H9 (cell line): ENCODE measurements at regions not wholly inside any gene's neighbourhood (a gene's known extent, or its start where the extent isn't known, plus 50 kb on each side); places are given as distances from the start of the nearest gene placed in this dataset.

Source experiments
- DNase-seq: peaks from one replicate; pipeline ENCODE4 v3.0.0-alpha.2; 2017
- H2AFZ ChIP-seq: one replicate; pipeline ENCODE4 v1.6.1; 2013; ENCODE audit warnings: mild to moderate bottlenecking, low read length, control low read depth, moderate library complexity
- H2AK5ac ChIP-seq: 2 replicates; pipeline ENCODE4 v1.6.1; 2013; ENCODE audit warnings: low read length, control low read depth, mixed read lengths; ENCODE audit not compliant: insufficient read length
- H2BK120ac ChIP-seq: one replicate; pipeline ENCODE4 v1.6.1; 2013; ENCODE audit warnings: low read depth, mild to moderate bottlenecking, low read length, control low read depth, inconsistent platforms; ENCODE audit not compliant: poor library complexity, severe bottlenecking
- H2BK12ac ChIP-seq: 2 replicates; pipeline ENCODE4 v1.6.1; 2013; ENCODE audit warnings: low read length, control low read depth, mixed read lengths, low read depth; ENCODE audit not compliant: insufficient read length
- H2BK15ac ChIP-seq: 2 replicates; pipeline ENCODE4 v1.6.1; 2013; ENCODE audit warnings: low read depth, low read length, control low read depth
- H2BK20ac ChIP-seq: one replicate; pipeline ENCODE4 v1.6.1; 2013; ENCODE audit warnings: low read depth, mild to moderate bottlenecking, low read length, control low read depth, inconsistent platforms; ENCODE audit not compliant: poor library complexity, severe bottlenecking
- H2BK5ac ChIP-seq: 2 replicates; pipeline ENCODE4 v1.6.1; 2013; ENCODE audit warnings: low read length, control low read depth, mixed read lengths; ENCODE audit not compliant: insufficient read length
- H3K14ac ChIP-seq: 2 replicates; pipeline ENCODE4 v1.6.1; 2013; ENCODE audit warnings: low read length, control low read depth; ENCODE audit not compliant: insufficient read depth
- H3K18ac ChIP-seq: 2 replicates; pipeline ENCODE4 v1.6.1; 2013; ENCODE audit warnings: low read depth, mild to moderate bottlenecking, mixed read lengths, low read length, control low read depth; ENCODE audit not compliant: insufficient read length
- H3K23ac ChIP-seq: 2 replicates; pipeline ENCODE4 v1.6.1; 2013; ENCODE audit warnings: low read length, control low read depth, mixed read lengths, low read depth; ENCODE audit not compliant: insufficient read length
- H3K23me2 ChIP-seq: 2 replicates; pipeline ENCODE4 v1.6.1; 2013; ENCODE audit warnings: low read depth, mild to moderate bottlenecking, mixed read lengths, low read length, control low read depth; ENCODE audit not compliant: insufficient read length, poor library complexity, severe bottlenecking
- H3K27ac ChIP-seq: 2 replicates; pipeline ENCODE4 v1.5.1; 2013; ENCODE audit warnings: low read length, control low read depth, mixed read lengths, low read depth; ENCODE audit not compliant: insufficient read length
- H3K27me3 ChIP-seq: 2 replicates; pipeline ENCODE4 v1.6.1; 2013; ENCODE audit warnings: low read length, control low read depth, inconsistent platforms; ENCODE audit not compliant: insufficient read depth
- H3K4ac ChIP-seq: 2 replicates; pipeline ENCODE4 v1.6.1; 2013; ENCODE audit warnings: low read depth, mild to moderate bottlenecking, control low read depth, inconsistent platforms, low read length, moderate library complexity
- H3K4me1 ChIP-seq: 2 replicates; pipeline ENCODE4 v1.6.1; 2013; ENCODE audit warnings: low read length, control low read depth, inconsistent platforms; ENCODE audit not compliant: insufficient read depth
- H3K4me2 ChIP-seq: 2 replicates; pipeline ENCODE4 v1.6.1; 2013; ENCODE audit warnings: low read length, control low read depth, mixed read lengths; ENCODE audit not compliant: insufficient read length, insufficient read depth
- H3K56ac ChIP-seq: 2 replicates; pipeline ENCODE4 v1.6.1; 2013; ENCODE audit warnings: low read depth, mild to moderate bottlenecking, mixed read lengths, low read length, control low read depth; ENCODE audit not compliant: insufficient read length
- H3K79me1 ChIP-seq: 2 replicates; pipeline ENCODE4 v1.6.1; 2013; ENCODE audit warnings: low read depth, mild to moderate bottlenecking, moderate library complexity, low read length, control low read depth, inconsistent platforms; ENCODE audit not compliant: insufficient read depth, poor library complexity, severe bottlenecking
- H3K79me2 ChIP-seq: 2 replicates; pipeline ENCODE4 v1.6.1; 2013; ENCODE audit warnings: low read length, control low read depth, inconsistent platforms; ENCODE audit not compliant: insufficient read depth
- H3K9ac ChIP-seq: 2 replicates; pipeline ENCODE4 v1.6.1; 2013; ENCODE audit warnings: low read length, control low read depth, mixed read lengths; ENCODE audit not compliant: insufficient read length; ENCODE audit errors: extremely low read depth
- H3K9me3 ChIP-seq: one replicate; pipeline ENCODE4 v1.6.1; 2013; ENCODE audit warnings: low read depth, low read length, inconsistent platforms; ENCODE audit not compliant: control insufficient read depth
- H3T11ph ChIP-seq: one replicate; pipeline ENCODE4 v1.6.1; 2013; ENCODE audit warnings: mild to moderate bottlenecking, low read length, control low read depth, inconsistent platforms
- H4K20me1 ChIP-seq: one replicate; pipeline ENCODE4 v1.6.1; 2013; ENCODE audit not compliant: control insufficient read depth, insufficient read length, insufficient read depth
- H4K5ac ChIP-seq: 2 replicates; pipeline ENCODE4 v1.6.1; 2013; ENCODE audit warnings: low read depth, mild to moderate bottlenecking, mixed read lengths, low read length, control low read depth; ENCODE audit not compliant: insufficient read length
- H4K8ac ChIP-seq: replicated peaks from 2 replicates; pipeline ENCODE4 v1.6.1; 2013; ENCODE audit warnings: low read length, control low read depth, mixed read lengths, low read depth; ENCODE audit not compliant: insufficient read length
- H4K91ac ChIP-seq: 2 replicates; pipeline ENCODE4 v1.6.1; 2013; ENCODE audit warnings: low read depth, mild to moderate bottlenecking, moderate library complexity, mixed read lengths, low read length, control low read depth; ENCODE audit not compliant: insufficient read length
- H3K27ac Mint-ChIP-seq, 3 experiments: 2 replicates in 2 of 3; 3 replicates in 1 of 3; pipeline ENCODE4 v1.8.0; 2020 to 2021; ENCODE audit warnings: mixed read lengths in 3 of 3, mild to moderate bottlenecking in 1 of 3, moderate library complexity in 1 of 3
- H3K27me3 Mint-ChIP-seq: 2 replicates; pipeline ENCODE4 v1.8.0; 2021; ENCODE audit warnings: low read depth, mild to moderate bottlenecking, moderate library complexity, mixed read lengths
- H3K36me3 Mint-ChIP-seq, 3 experiments: 2 replicates in 2 of 3; 3 replicates in 1 of 3; pipeline ENCODE4 v1.8.0; 2020 to 2021; ENCODE audit warnings: low read depth in 3 of 3, mixed read lengths in 3 of 3; ENCODE audit not compliant: insufficient read depth in 1 of 3
- H3K4me1 Mint-ChIP-seq, 2 experiments: 2 replicates each; pipeline ENCODE4 v1.8.0; 2020; ENCODE audit warnings: mixed read lengths in 2 of 2
- H3K4me3 Mint-ChIP-seq, 2 experiments: 2 replicates in 1 of 2; 3 replicates in 1 of 2; pipeline ENCODE4 v1.8.0; 2020 to 2021; ENCODE audit warnings: mild to moderate bottlenecking in 2 of 2, mixed read lengths in 2 of 2, moderate library complexity in 1 of 2
- H3K9me3 Mint-ChIP-seq, 2 experiments: 2 replicates in 1 of 2; 3 replicates in 1 of 2; pipeline ENCODE4 v1.8.0; 2020; ENCODE audit warnings: mild to moderate bottlenecking in 2 of 2, mixed read lengths in 2 of 2, moderate library complexity in 1 of 2
- CTCF ChIP-seq: fragments of 200-600 bp; sonication (generic); conservative IDR thresholded peaks from 3 replicates; pipeline ENCODE4 v1.8.0; 2021; ENCODE audit warnings: antibody characterized with exemption, mild to moderate bottlenecking
- WGBS: extraction: QIAGEN DNeasy Blood & Tissue Kit; methylation state at CpG from one replicate; pipeline ENCODE4 v1.1.7; 2013; ENCODE audit warnings: missing lambda C conversion rate, low lambda C conversion rate, mixed read lengths; ENCODE audit not compliant: insufficient read length; ENCODE audit errors: extremely low coverage; 5-methylcytosine and 5-hydroxymethylcytosine counted together

- Histone ChIP-seq H3K14ac (no peak overlapping the region), H3K9ac (no peak overlapping the region), H3K27ac (no peak overlapping the region), H4K8ac (no peak overlapping the region), H3K4me1 (no peaks in the 10 kb centered on the region), H2AFZ (no peak overlapping the region), H4K20me1 (no peaks in the 10 kb centered on the region), H2BK20ac (no peak overlapping the region), H4K91ac (no peak overlapping the region), H3K23me2 (no peaks in the 10 kb centered on the region), H3K4ac (no peak overlapping the region), H2BK15ac (no peak overlapping the region), H3T11ph (no peak overlapping the region), H3K9me3 (no peaks in the 10 kb centered on the region), H4K5ac (no peak overlapping the region), H3K18ac (no peak overlapping the region), H2BK5ac (no peak overlapping the region), H3K56ac (no peak overlapping the region), H2BK12ac (no peak overlapping the region), H3K79me1 (no peaks in the 10 kb centered on the region), H3K23ac (no peak overlapping the region), H3K79me2 (no peaks in the 10 kb centered on the region), H3K27me3 (no peaks in the 10 kb centered on the region), H2BK120ac (no peak overlapping the region), H2AK5ac (no peak overlapping the region), H3K4me2 (no peak overlapping the region)
- DNase-seq: no peak
- Mint-ChIP-seq H3K36me3 (peaks cover 0 to 8% (median 3%) of the 10 kb centered on the region in 3 experiments; a peak in 3 of 7 replicates), H3K27ac (no peak overlapping the region), H3K4me1 (no peaks in the 10 kb centered on the region), H3K27me3 (no peaks in the 10 kb centered on the region; the same call in none of the 2 replicates), H3K9me3 (peaks cover 8 to 9% of the 10 kb centered on the region in 2 experiments; a peak in 4 of 5 replicates), H3K4me3 (no peak overlapping the region)
- WGBS: no CpG with 5 or more reads among the region's 4 CpGs
- no peak for TF ChIP-seq CTCF
Observed at GRCh38 chr18:72181241-72181764, 362.8 kb downstream of the CBLN2 start.
